ENCODE measurements at regions not wholly inside any gene's neighbourhood (a gene's known extent, or its start where the extent isn't known, plus 50 kb on each side); places are given as distances from the start of the nearest gene placed in this dataset.

GRCh38 chr9:115292584-115293279 is 174.8 kb upstream of the TNC start:
- H3K4me3 ChIP-seq (ENCODE audit: low read length): no peak overlapping the region
- 88 to 93% methylated on average over 3 to 4 of the region's 4 CpGs for WGBS, 2 experiments (ENCODE audit: insufficient coverage in 1 of 2, insufficient read length in 1 of 2)
- no peaks in the 10 kb centered on the region for H3K27me3 ChIP-seq (ENCODE audit: control insufficient read depth, insufficient read depth, low read length, poor library complexity, severe bottlenecking)
- Mint-ChIP-seq H3K4me1 (peaks cover 32% of the 10 kb centered on the region), H3K9me3 (no peaks in the 10 kb centered on the region), H3K27ac (peak overlapping the region; percentile 76), H3K4me3 (no peak overlapping the region), H3K36me3 (ENCODE audit: low read depth) (peaks cover 11% of the 10 kb centered on the region), H3K27me3 (ENCODE audit: insufficient read depth) (no peaks in the 10 kb centered on the region)
- no peak overlapping the region for H3K27ac ChIP-seq (ENCODE audit: low read depth, low read length)
- no peaks in the 10 kb centered on the region for H3K36me3 ChIP-seq (ENCODE audit: control insufficient read depth, insufficient read depth, low read length)
- DNase-seq: no peak
- H3K4me1 ChIP-seq (ENCODE audit: control insufficient read depth, insufficient read depth, low read length): peaks cover 21% of the 10 kb centered on the region
- no peak for TF ChIP-seq CTCF (conservative IDR thresholded peaks at IDR 0.05)
- H3K9me3 ChIP-seq (ENCODE audit: control insufficient read depth, low read length): no peaks in the 10 kb centered on the region
- H3K9ac ChIP-seq (ENCODE audit: extremely low read depth, low read length, poor library complexity, severe bottlenecking): no peak overlapping the region

GRCh38 chr9:115295734-115296133 is 177.8 kb upstream of the TNC start:
- 93% methylated on average over 2 of the region's 2 CpGs; no CpG with 5 or more reads in 1 of the 2 experiments for WGBS, 2 experiments (ENCODE audit: insufficient coverage in 1 of 2, insufficient read length in 1 of 2)
- Histone ChIP-seq H3K27me3 (ENCODE audit: control insufficient read depth, insufficient read depth, low read length, poor library complexity, severe bottlenecking) (no peaks in the 10 kb centered on the region), H3K4me1 (ENCODE audit: control insufficient read depth, insufficient read depth, low read length) (peaks cover 18% of the 10 kb centered on the region), H3K4me3 (ENCODE audit: low read length) (no peak overlapping the region), H3K27ac (ENCODE audit: low read depth, low read length) (no peak overlapping the region), H3K9me3 (ENCODE audit: control insufficient read depth, low read length) (no peaks in the 10 kb centered on the region), H3K36me3 (ENCODE audit: control insufficient read depth, insufficient read depth, low read length) (no peaks in the 10 kb centered on the region), H3K9ac (ENCODE audit: extremely low read depth, low read length, poor library complexity, severe bottlenecking) (no peak overlapping the region)
- TF ChIP-seq CTCF (conservative IDR thresholded peaks at IDR 0.05): no peak
- DNase-seq: no peak
- Mint-ChIP-seq H3K4me1 (peaks cover 27% of the 10 kb centered on the region), H3K27ac (no peak overlapping the region), H3K27me3 (ENCODE audit: insufficient read depth) (no peaks in the 10 kb centered on the region), H3K4me3 (no peak overlapping the region), H3K9me3 (no peaks in the 10 kb centered on the region), H3K36me3 (ENCODE audit: low read depth) (peaks cover 11% of the 10 kb centered on the region)

DNA sequence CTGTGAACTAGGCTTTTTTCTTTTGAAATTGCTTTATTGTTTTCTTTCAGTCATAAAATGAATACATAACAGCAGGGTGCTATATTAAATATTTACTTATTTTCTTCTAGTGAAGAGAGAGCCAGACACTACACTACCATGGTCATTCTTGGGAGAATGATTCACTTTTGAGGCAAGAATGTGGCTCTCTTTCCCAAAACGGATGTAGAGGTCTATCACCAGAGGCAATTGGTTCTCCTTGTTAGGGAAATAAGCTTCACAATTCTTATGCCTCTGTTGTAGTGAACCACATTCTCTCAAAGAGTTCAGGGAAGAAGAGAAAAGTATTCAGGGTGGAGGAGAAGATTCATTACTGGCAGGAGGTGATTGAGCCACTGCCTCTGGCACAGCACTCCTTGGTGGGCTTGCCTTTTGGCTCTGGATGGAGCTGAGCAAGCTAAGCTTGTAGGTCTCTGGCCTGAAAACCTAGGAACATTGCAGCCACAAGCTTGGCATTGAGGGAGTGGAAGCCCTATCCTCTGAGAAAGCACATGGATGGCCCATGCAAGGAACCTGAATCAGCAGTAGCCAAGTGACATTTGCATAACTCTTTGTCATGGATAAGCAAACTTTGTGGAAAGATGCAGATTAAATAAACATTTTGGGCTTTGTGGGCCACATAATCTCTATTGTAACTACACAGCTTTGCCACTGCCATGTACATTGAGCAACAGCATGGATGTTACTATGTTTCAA is 179.0 kb upstream of the TNC start:
- Mint-ChIP-seq H3K4me3 (no peak overlapping the region), H3K27ac (no peak overlapping the region), H3K36me3 (ENCODE audit: low read depth) (peaks cover 11% of the 10 kb centered on the region), H3K4me1 (peaks cover 16% of the 10 kb centered on the region), H3K27me3 (ENCODE audit: insufficient read depth) (no peaks in the 10 kb centered on the region), H3K9me3 (no peaks in the 10 kb centered on the region)
- peak; percentile 49 for DNase-seq
- no peak for TF ChIP-seq CTCF (conservative IDR thresholded peaks at IDR 0.05)
- peaks cover 9% of the 10 kb centered on the region for H3K4me1 ChIP-seq (ENCODE audit: control insufficient read depth, insufficient read depth, low read length)
- H3K36me3 ChIP-seq (ENCODE audit: control insufficient read depth, insufficient read depth, low read length): no peaks in the 10 kb centered on the region
- no peak overlapping the region for H3K27ac ChIP-seq (ENCODE audit: low read depth, low read length)
- H3K27me3 ChIP-seq (ENCODE audit: control insufficient read depth, insufficient read depth, low read length, poor library complexity, severe bottlenecking): no peaks in the 10 kb centered on the region
- WGBS, 2 experiments (ENCODE audit: insufficient coverage in 1 of 2, insufficient read length in 1 of 2): 50 to 92% methylated on average over 1 of the region's 1 CpG
- H3K4me3 ChIP-seq (ENCODE audit: low read length): no peak overlapping the region
- H3K9me3 ChIP-seq (ENCODE audit: control insufficient read depth, low read length): no peaks in the 10 kb centered on the region
- H3K9ac ChIP-seq (ENCODE audit: extremely low read depth, low read length, poor library complexity, severe bottlenecking): no peak overlapping the region

All from endodermal cell (in vitro differentiated cells).